NCI-H2196 treated with DMSO at 0.1 percent for 48 hours (cell line): ENCODE measurements at regions not wholly inside any gene's neighbourhood (a gene's known extent, or its start where the extent isn't known, plus 50 kb on each side); places are given as distances from the start of the nearest gene placed in this dataset.
"Not testable (repeated sequence)": the region's sequence is repeated elsewhere in the genome, so short reads cannot be mapped to it uniquely, and the experiment has no call there.

ENCODE experiments used
- DNase-seq: peaks from one replicate; lab custom pipeline; 2025; ENCODE audit not compliant: unreplicated experiment; lab: John Stamatoyannopoulos, UW

GRCh38 chr17:64785011-64785421, 122.9 kb upstream of the SMURF2 start:
- DNase-seq: no peak

- DNase-seq: no peak
Observed at GRCh38 chr17:64784353-64785010, 122.4 kb upstream of the SMURF2 start.

GRCh38 chr17:64783556-64784352, 121.6 kb upstream of the SMURF2 start:
- DNase-seq: no peak

GRCh38 chr17:64783031-64783461, 120.9 kb upstream of the SMURF2 start:
- DNase-seq: no peak

- DNase-seq: no peak
Observed at GRCh38 chr17:64781810-64782555, 119.9 kb upstream of the SMURF2 start.

GRCh38 chr17:64781014-64781756, 119.1 kb upstream of the SMURF2 start:
- DNase-seq: no peak

GRCh38 chr17:64780096-64781013, 118.2 kb upstream of the SMURF2 start:
- peak; percentile 52 for DNase-seq

- DNase-seq: no peak
Observed at GRCh38 chr17:64779376-64780095, 117.4 kb upstream of the SMURF2 start.

- not testable (repeated sequence) for DNase-seq
Observed at GRCh38 chr17:64779098-64779375, 116.9 kb upstream of the SMURF2 start.

GRCh38 chr17:64778240-64779097, 116.4 kb upstream of the SMURF2 start:
- DNase-seq: peak; percentile 38

GRCh38 chr17:64777415-64778239, 115.5 kb upstream of the SMURF2 start:
- no peak for DNase-seq

GRCh38 chr17:64776720-64777414, 114.8 kb upstream of the SMURF2 start:
- DNase-seq: peak; percentile 79

- DNase-seq: no peak
Observed at GRCh38 chr17:64775701-64776570, 113.8 kb upstream of the SMURF2 start.

- no peak for DNase-seq
Observed at GRCh38 chr17:64774888-64775540, 112.9 kb upstream of the SMURF2 start.

- peak; percentile 46 for DNase-seq
Observed at GRCh38 chr17:64773836-64774761, 112.0 kb upstream of the SMURF2 start.
